ENCODE measurements at regions not wholly inside any gene's neighbourhood (a gene's known extent, or its start where the extent isn't known, plus 50 kb on each side); places are given as distances from the start of the nearest gene placed in this dataset.

DNA sequence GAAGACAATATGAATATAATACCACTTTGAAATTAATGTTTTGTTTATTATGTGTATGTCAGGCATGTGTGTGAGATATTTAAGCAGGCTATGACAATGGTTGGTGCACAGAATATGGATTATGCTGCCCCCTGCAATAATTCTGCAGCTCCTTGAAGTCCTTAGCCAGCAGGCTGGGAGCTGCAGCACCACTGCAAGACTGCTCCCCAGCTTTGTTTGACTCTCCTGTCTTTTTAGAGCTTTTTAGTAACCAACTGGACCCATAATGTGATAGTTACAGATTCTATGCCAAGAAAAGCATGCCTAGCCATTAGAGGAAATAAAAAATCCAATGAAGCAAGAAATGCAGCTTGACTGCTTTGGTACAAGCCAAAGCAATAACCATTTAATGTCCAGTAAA lies 535.1 kb downstream of the TMEM135 start:
- TF ChIP-seq, protein P1, sequence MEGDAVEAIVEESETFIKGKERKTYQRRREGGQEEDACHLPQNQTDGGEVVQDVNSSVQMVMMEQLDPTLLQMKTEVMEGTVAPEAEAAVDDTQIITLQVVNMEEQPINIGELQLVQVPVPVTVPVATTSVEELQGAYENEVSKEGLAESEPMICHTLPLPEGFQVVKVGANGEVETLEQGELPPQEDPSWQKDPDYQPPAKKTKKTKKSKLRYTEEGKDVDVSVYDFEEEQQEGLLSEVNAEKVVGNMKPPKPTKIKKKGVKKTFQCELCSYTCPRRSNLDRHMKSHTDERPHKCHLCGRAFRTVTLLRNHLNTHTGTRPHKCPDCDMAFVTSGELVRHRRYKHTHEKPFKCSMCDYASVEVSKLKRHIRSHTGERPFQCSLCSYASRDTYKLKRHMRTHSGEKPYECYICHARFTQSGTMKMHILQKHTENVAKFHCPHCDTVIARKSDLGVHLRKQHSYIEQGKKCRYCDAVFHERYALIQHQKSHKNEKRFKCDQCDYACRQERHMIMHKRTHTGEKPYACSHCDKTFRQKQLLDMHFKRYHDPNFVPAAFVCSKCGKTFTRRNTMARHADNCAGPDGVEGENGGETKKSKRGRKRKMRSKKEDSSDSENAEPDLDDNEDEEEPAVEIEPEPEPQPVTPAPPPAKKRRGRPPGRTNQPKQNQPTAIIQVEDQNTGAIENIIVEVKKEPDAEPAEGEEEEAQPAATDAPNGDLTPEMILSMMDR (IDR thresholded peaks at IDR 0.05): no peak
- no peak for TF ChIP-seq POLR2A (IDR thresholded peaks at IDR 0.05)

Data from tibial nerve (tissue), 3 donors.